Smooth muscle cell (in vitro differentiated cells): ENCODE measurements at regions not wholly inside any gene's neighbourhood (a gene's known extent, or its start where the extent isn't known, plus 50 kb on each side); places are given as distances from the start of the nearest gene placed in this dataset.

ENCODE experiments used
- DNase-seq: peaks from one replicate; lab custom pipeline; 2025; ENCODE audit not compliant: unreplicated experiment; lab: John Stamatoyannopoulos, UW
- H2AFZ ChIP-seq: fragments of 200-600 bp; sonication (generic); 2 replicates; pipeline ENCODE4 v1.6.0; 2016; ENCODE audit warnings: antibody characterized with exemption, low read depth, mild to moderate bottlenecking
- H3F3A ChIP-seq: fragments of 200-600 bp; sonication (generic); 2 replicates; pipeline ENCODE4 v1.6.0; 2017; ENCODE audit warnings: antibody characterized with exemption, low read depth
- H3K27ac ChIP-seq: fragments of 200-600 bp; sonication (generic); 2 replicates; pipeline ENCODE4 v1.5.1; 2016; ENCODE audit warnings: low read depth, mild to moderate bottlenecking
- H3K27me3 ChIP-seq: fragments of 200-600 bp; sonication (generic); 2 replicates; pipeline ENCODE4 v1.6.1; 2016; ENCODE audit warnings: low read depth, mild to moderate bottlenecking
- H3K36me3 ChIP-seq: fragments of 200-600 bp; sonication (generic); 2 replicates; pipeline ENCODE4 v1.5.1; 2016; ENCODE audit warnings: low read depth
- H3K4me1 ChIP-seq: fragments of 200-600 bp; sonication (generic); 2 replicates; pipeline ENCODE4 v1.5.1; 2016; ENCODE audit warnings: low read depth
- H3K4me2 ChIP-seq: fragments of 200-600 bp; sonication (generic); 2 replicates; pipeline ENCODE4 v1.6.0; 2016; ENCODE audit warnings: mild to moderate bottlenecking
- H3K4me3 ChIP-seq: fragments of 200-600 bp; sonication (generic); 2 replicates; pipeline ENCODE4 v1.5.1; 2016; ENCODE audit warnings: mild to moderate bottlenecking
- H3K79me2 ChIP-seq: fragments of 200-600 bp; sonication (generic); 2 replicates; pipeline ENCODE4 v1.6.0; 2016; ENCODE audit warnings: low read depth, mild to moderate bottlenecking
- H3K9ac ChIP-seq: fragments of 200-600 bp; sonication (generic); 2 replicates; pipeline ENCODE4 v1.6.0; 2016; ENCODE audit warnings: low read depth
- H3K9me3 ChIP-seq: fragments of 200-600 bp; sonication (generic); replicated peaks from 2 replicates; pipeline ENCODE4 v1.5.1; 2016; ENCODE audit warnings: low read depth
- H4K20me1 ChIP-seq: fragments of 200-600 bp; sonication (generic); 2 replicates; pipeline ENCODE4 v1.6.0; 2016; ENCODE audit warnings: low read depth
- CTCF ChIP-seq: fragments of 200-600 bp; sonication (generic); IDR thresholded peaks from 2 replicates; pipeline ENCODE4 v1.5.1; 2017; ENCODE audit warnings: borderline replicate concordance, mild to moderate bottlenecking, antibody characterized with exemption; ENCODE audit not compliant: insufficient read depth, poor library complexity, severe bottlenecking
- WGBS: methylation state at CpG from one replicate; pipeline ENCODE4 v1.1.7; 2016; ENCODE audit warnings: low lambda C conversion rate; 5-methylcytosine and 5-hydroxymethylcytosine counted together

DNA sequence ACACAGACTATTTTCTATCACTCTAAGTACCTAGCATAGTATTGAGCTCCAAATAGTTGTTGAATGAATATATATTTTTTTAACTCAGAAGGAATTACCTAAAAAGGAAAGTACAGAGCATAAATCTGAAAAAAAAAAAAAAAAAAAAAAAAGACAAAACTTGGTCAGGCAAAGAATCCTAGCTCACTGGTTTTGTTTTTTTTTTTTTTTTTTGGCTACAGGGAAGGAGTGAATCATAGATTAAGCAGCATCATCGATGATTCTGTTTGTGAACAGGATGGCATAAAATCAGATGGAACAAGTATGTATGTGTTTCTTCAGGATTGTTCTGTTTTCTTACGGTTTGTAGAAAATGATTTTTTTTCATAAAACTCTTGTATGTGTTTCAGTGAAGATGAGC is 66.1 kb upstream of the BCAT1 start:
- Histone ChIP-seq H3K36me3 (no peaks in the 10 kb centered on the region), H3K4me2 (no peak overlapping the region), H3K27me3 (no peaks in the 10 kb centered on the region), H3K4me1 (no peaks in the 10 kb centered on the region), H3K9me3 (no peaks in the 10 kb centered on the region), H2AFZ (no peak overlapping the region), H3K79me2 (no peaks in the 10 kb centered on the region), H4K20me1 (no peaks in the 10 kb centered on the region), H3K27ac (no peak overlapping the region), H3F3A (no peaks in the 10 kb centered on the region), H3K9ac (no peak overlapping the region), H3K4me3 (no peak overlapping the region)
- no peak for TF ChIP-seq CTCF
- DNase-seq: no peak
- 95% methylated on average over 2 of the region's 2 CpGs for WGBS

GRCh38 chr12:25013061-25013460 is 64.2 kb upstream of the BCAT1 start:
- no peaks in the 10 kb centered on the region for H3K9me3 ChIP-seq
- no peaks in the 10 kb centered on the region for H3K4me1 ChIP-seq
- DNase-seq: no peak
- H3K36me3 ChIP-seq: no peaks in the 10 kb centered on the region
- H3K27ac ChIP-seq: no peak overlapping the region
- H4K20me1 ChIP-seq: no peaks in the 10 kb centered on the region
- no peak overlapping the region for H3K4me2 ChIP-seq
- no peak overlapping the region for H3K9ac ChIP-seq
- no peaks in the 10 kb centered on the region for H3K79me2 ChIP-seq
- no peaks in the 10 kb centered on the region for H3F3A ChIP-seq
- no peak overlapping the region for H2AFZ ChIP-seq
- no peaks in the 10 kb centered on the region for H3K27me3 ChIP-seq
- WGBS: 90% methylated on average over 4 of the region's 4 CpGs
- TF ChIP-seq CTCF: no peak
- H3K4me3 ChIP-seq: no peak overlapping the region

DNA sequence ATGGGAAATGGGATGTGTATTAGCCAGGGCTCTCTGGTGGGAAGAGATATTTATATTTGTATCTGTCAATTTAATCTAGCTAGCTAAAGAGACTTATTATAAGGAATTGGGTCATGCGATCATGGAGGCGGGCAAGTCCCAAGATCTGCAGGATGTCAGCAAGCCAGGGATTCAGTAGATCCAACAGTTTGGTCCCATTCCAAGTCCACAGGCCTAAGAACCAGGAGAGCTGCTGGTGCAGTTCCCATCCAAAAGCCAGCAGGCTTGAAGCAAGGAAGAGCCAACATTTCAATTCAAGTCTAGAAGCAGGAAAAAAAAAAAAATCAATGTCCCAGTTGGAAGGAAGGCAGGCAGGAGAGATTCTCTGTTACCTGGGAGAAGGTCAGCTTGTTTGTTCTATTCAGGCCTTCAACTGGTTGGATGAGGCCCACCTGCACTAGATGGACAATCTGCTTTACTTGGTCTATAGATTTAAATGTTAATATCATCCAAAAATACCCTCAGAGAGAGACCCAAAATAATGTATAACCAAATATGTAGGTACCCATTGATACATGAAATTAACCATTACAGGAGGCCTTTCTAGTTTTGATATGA is 60.7 kb upstream of the BCAT1 start:
- H3K9ac ChIP-seq: no peak overlapping the region
- no peaks in the 10 kb centered on the region for H4K20me1 ChIP-seq
- H3K27me3 ChIP-seq: no peaks in the 10 kb centered on the region
- 100% methylated on average over 2 of the region's 2 CpGs for WGBS
- no peak for TF ChIP-seq CTCF
- H3K9me3 ChIP-seq: no peaks in the 10 kb centered on the region
- H3K79me2 ChIP-seq: no peaks in the 10 kb centered on the region
- H3K4me3 ChIP-seq: no peak overlapping the region
- H3K4me1 ChIP-seq: no peaks in the 10 kb centered on the region
- H3K27ac ChIP-seq: no peak overlapping the region
- no peaks in the 10 kb centered on the region for H3K36me3 ChIP-seq
- no peaks in the 10 kb centered on the region for H3F3A ChIP-seq
- no peak overlapping the region for H3K4me2 ChIP-seq
- DNase-seq: no peak
- no peak overlapping the region for H2AFZ ChIP-seq

DNA sequence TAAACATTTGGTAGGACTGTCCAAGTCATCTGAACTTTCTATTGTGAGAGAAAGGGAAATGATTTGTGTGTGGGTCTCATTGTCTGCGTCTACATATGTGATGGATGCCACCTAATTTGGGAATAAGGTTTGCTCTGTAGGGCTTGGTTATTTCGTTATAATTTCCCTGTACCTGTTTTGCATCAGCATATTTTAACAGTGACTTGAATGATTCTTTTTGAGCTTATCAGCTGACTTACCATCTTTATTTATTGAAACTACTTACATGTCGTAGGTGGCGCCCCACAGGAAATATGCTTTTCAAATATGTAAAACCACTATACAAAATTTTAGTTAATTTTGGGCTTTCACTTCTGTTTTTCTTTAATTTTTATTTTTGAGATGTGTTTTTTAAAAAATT is 56.5 kb upstream of the BCAT1 start:
- Histone ChIP-seq H3K4me2 (no peak overlapping the region), H3K27me3 (peaks cover 10% of the 10 kb centered on the region), H3K4me1 (no peaks in the 10 kb centered on the region), H3K36me3 (no peaks in the 10 kb centered on the region), H3K27ac (no peak overlapping the region), H4K20me1 (no peaks in the 10 kb centered on the region), H3K4me3 (no peak overlapping the region), H3K9ac (no peak overlapping the region), H2AFZ (no peak overlapping the region), H3K9me3 (no peaks in the 10 kb centered on the region), H3F3A (no peaks in the 10 kb centered on the region), H3K79me2 (no peaks in the 10 kb centered on the region)
- 93% methylated on average over 4 of the region's 4 CpGs for WGBS
- DNase-seq: no peak
- TF ChIP-seq CTCF: no peak
